Myocyte (in vitro differentiated cells): ENCODE measurements at regions not wholly inside any gene's neighbourhood (a gene's known extent, or its start where the extent isn't known, plus 50 kb on each side); places are given as distances from the start of the nearest gene placed in this dataset.

Source experiments
- DNase-seq: peaks from one replicate; pipeline ENCODE4 v3.0.0-alpha.2; 2012; ENCODE audit warnings: low read depth

GRCh38 chr1:217373761-217374701 lies 256.9 kb downstream of the GPATCH2 start:
- no peak for DNase-seq

GRCh38 chr1:217372049-217372970 lies 258.6 kb downstream of the GPATCH2 start:
- DNase-seq, result no peak

- DNase-seq, result no peak
Observed at GRCh38 chr1:217370757-217371156, 260.1 kb downstream of the GPATCH2 start.

- no peak for DNase-seq
Observed at GRCh38 chr1:217369996-217370551, 260.8 kb downstream of the GPATCH2 start.

- DNase-seq, result no peak
Observed at GRCh38 chr1:217369271-217369981, 261.5 kb downstream of the GPATCH2 start.

- DNase-seq, result no peak
Observed at GRCh38 chr1:217364220-217364619, 266.7 kb downstream of the GPATCH2 start.

- DNase-seq, result no peak
Observed at GRCh38 chr1:217363319-217363718, 267.6 kb downstream of the GPATCH2 start.

- no peak for DNase-seq
Observed at GRCh38 chr1:217360510-217360909, 270.4 kb downstream of the GPATCH2 start.

GRCh38 chr1:217354895-217355294 lies 276.0 kb downstream of the GPATCH2 start:
- DNase-seq, result no peak

GRCh38 chr1:217348960-217349664 lies 281.8 kb downstream of the GPATCH2 start:
- no peak for DNase-seq

- DNase-seq, result no peak
Observed at GRCh38 chr1:217344712-217345111, 286.2 kb downstream of the GPATCH2 start.

- DNase-seq, result no peak
Observed at GRCh38 chr1:217343907-217344306, 287.0 kb downstream of the GPATCH2 start.

- DNase-seq, result no peak
Observed at GRCh38 chr1:217342105-217342504, 288.8 kb downstream of the GPATCH2 start.

GRCh38 chr1:217336724-217337123 lies 294.2 kb downstream of the GPATCH2 start:
- DNase-seq, result no peak

GRCh38 chr1:217333939-217334338 lies 297.0 kb downstream of the GPATCH2 start:
- DNase-seq, result peak; percentile 52

GRCh38 chr1:217332431-217333065 lies 298.3 kb downstream of the GPATCH2 start:
- peak; percentile 31 for DNase-seq

- DNase-seq, result peak; percentile 11
Observed at GRCh38 chr1:217331698-217332097, 299.2 kb downstream of the GPATCH2 start.

GRCh38 chr1:217327901-217328300 lies 303.0 kb downstream of the GPATCH2 start:
- DNase-seq, result no peak

- DNase-seq, result no peak
Observed at GRCh38 chr1:217322834-217323233, 308.1 kb downstream of the GPATCH2 start.

- peak; percentile 43 for DNase-seq
Observed at GRCh38 chr1:217315346-217315745, 315.5 kb downstream of the GPATCH2 start.
